Gastroesophageal sphincter (tissue), 4 donors: ENCODE measurements at regions not wholly inside any gene's neighbourhood (a gene's known extent, or its start where the extent isn't known, plus 50 kb on each side); places are given as distances from the start of the nearest gene placed in this dataset.

Experiments
- ATAC-seq: fragments of 150-250 bp; one replicate; pipeline ENCODE4 v1.9.1; 2016; ENCODE audit warnings: mild to moderate bottlenecking, moderate library complexity
- H3K27ac ChIP-seq, 4 donors: fragments of 200-600 bp; sonication (generic) in 3 of 4; 1 replicate in 3 of 4; 2 replicates in 1 of 4; pipeline ENCODE4 v1.5.1; 2016 to 2019
- H3K27me3 ChIP-seq: fragments of 200-600 bp; sonication (generic); one replicate; pipeline ENCODE4 v1.5.1; 2019
- H3K36me3 ChIP-seq, 2 donors: fragments of 200-600 bp; sonication (generic); one replicate each; pipeline ENCODE4 v1.5.1; 2019; ENCODE audit warnings: control low read depth in 1 of 2
- H3K4me1 ChIP-seq, 3 donors: fragments of 200-600 bp; sonication (generic); 1 replicate in 2 of 3; 2 replicates in 1 of 3; pipeline ENCODE4 v1.5.1; 2016 to 2019; ENCODE audit warnings: control low read depth in 2 of 3
- H3K4me3 ChIP-seq, 2 donors: fragments of 200-600 bp; sonication (generic); one replicate each; pipeline ENCODE4 v1.5.1; 2019; ENCODE audit warnings: mild to moderate bottlenecking in 1 of 2, moderate library complexity in 1 of 2
- H3K9me3 ChIP-seq, 3 donors: fragments of 200-600 bp; sonication (generic); one replicate each; pipeline ENCODE4 v1.5.1; 2017 to 2019; ENCODE audit warnings: control low read depth in 2 of 3
- EP300 ChIP-seq: sonication (generic); formaldehyde crosslinking; IDR thresholded peaks from one replicate; pipeline ENCODE4 v1.6.1; 2017; ENCODE audit warnings: antibody characterized with exemption, mild to moderate bottlenecking
- POLR2A ChIP-seq, 2 donors: fragments of 450-650 bp; IDR thresholded peaks; one replicate each; pipeline ENCODE4 v1.6.1; 2017; ENCODE audit warnings: antibody characterized with exemption in 2 of 2, mild to moderate bottlenecking in 2 of 2, moderate library complexity in 1 of 2
- POLR2AphosphoS5 ChIP-seq: sonication (generic); formaldehyde crosslinking; IDR thresholded peaks from one replicate; pipeline ENCODE4 v1.6.1; 2017; ENCODE audit warnings: antibody characterized with exemption
- WGBS, 2 donors: methylation state at CpG; one replicate each; pipeline ENCODE4 v1.1.5; 2018; ENCODE audit warnings: low coverage in 1 of 2; 5-methylcytosine and 5-hydroxymethylcytosine counted together
- TF ChIP-seq, protein P1 (sequence below), 4 experiments: fragments of 200-600 bp in 2 of 4; fragments of 450-650 bp in 2 of 4; sonication (generic) in 1 of 4; IDR thresholded peaks; one replicate each; pipeline ENCODE4 v1.5.1; 2017 to 2019; ENCODE audit warnings: antibody characterized with exemption in 4 of 4, mild to moderate bottlenecking in 2 of 4, moderate library complexity in 2 of 4

DNA sequence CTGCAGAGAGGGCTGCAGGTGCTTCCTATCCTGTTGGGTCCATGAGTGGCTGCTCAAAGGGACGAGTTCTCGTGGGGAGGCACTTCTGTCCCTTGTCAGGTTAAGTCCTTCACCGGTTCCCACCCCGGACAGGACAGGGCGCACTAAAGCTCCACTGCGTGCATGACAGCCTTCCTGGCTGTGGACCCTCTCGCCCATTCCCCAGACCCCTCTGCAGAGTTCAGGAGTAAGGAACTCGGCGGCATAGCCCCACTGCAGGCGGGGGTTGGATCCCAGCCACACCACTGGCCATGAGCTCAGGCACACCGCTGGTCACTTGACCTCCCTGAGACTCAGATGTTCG lies 147.5 kb upstream of the ID2 start:
- ATAC-seq, result no peak
- Histone ChIP-seq H3K4me3 (no peak overlapping the region), H3K27me3 (no peaks in the 10 kb centered on the region), H3K4me1 (peaks cover 0 to 49% (median 16%) of the 10 kb centered on the region in 3 donors), H3K9me3 (peaks cover 0 to 17% (median 0%) of the 10 kb centered on the region in 3 donors), H3K27ac (peak overlapping the region in 3 of 4 donors; percentile 0 to 56 (median 45)), H3K36me3 (no peaks in the 10 kb centered on the region)
- TF ChIP-seq, protein P1, sequence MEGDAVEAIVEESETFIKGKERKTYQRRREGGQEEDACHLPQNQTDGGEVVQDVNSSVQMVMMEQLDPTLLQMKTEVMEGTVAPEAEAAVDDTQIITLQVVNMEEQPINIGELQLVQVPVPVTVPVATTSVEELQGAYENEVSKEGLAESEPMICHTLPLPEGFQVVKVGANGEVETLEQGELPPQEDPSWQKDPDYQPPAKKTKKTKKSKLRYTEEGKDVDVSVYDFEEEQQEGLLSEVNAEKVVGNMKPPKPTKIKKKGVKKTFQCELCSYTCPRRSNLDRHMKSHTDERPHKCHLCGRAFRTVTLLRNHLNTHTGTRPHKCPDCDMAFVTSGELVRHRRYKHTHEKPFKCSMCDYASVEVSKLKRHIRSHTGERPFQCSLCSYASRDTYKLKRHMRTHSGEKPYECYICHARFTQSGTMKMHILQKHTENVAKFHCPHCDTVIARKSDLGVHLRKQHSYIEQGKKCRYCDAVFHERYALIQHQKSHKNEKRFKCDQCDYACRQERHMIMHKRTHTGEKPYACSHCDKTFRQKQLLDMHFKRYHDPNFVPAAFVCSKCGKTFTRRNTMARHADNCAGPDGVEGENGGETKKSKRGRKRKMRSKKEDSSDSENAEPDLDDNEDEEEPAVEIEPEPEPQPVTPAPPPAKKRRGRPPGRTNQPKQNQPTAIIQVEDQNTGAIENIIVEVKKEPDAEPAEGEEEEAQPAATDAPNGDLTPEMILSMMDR (IDR thresholded peaks at IDR 0.05), result no peak
- no peak for TF ChIP-seq EP300
- no peak for TF ChIP-seq POLR2A (IDR thresholded peaks at IDR 0.05)
- no peak for TF ChIP-seq POLR2AphosphoS5
- no CpG with 5 or more reads among the region's 12 CpGs for WGBS, 2 donors

DNA sequence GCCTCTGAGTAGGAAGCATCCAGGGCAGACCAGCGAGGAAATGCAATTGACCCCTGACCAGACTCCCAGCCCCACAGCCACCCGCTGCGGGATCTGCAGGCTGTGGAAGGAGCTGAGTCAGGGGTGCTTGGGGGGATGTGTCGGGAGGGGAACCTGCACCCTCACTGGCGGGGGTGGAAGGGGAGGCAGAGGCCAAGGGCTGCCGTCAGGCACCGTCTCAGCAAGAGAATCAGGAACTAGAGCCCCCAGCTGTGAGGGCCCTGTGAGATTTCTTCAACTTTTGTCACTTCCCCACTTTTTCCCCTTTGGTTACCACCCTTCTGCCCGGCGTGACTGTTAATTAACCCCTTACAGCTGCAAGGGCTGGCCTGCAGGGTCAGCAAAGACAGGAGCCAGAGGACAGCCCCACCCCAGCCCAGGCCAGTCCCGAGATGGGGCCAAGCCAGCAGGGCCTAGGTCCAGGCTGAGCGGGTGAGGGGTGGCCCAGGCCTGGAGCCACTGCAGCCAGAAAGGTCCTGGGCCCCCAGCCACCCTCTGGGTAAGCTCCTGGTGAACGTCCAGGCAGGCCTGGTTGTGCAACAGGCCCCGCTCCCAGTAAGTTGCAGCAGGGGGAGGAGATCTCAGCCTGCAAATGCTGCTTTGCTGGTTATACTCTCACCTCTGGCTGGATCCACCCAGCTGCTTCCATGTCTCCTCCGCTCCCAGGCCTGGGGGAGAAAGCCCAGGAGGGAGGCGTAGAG lies 147.0 kb upstream of the ID2 start:
- Histone ChIP-seq H3K4me1 (peaks cover 0 to 55% (median 16%) of the 10 kb centered on the region in 3 donors), H3K36me3 (no peaks in the 10 kb centered on the region), H3K4me3 (no peak overlapping the region), H3K9me3 (peaks cover 0 to 17% (median 0%) of the 10 kb centered on the region in 3 donors), H3K27ac (peak overlapping the region in 3 of 4 donors; percentile 21 to 56 (median 45)), H3K27me3 (no peaks in the 10 kb centered on the region)
- peak; percentile 74 for ATAC-seq
- TF ChIP-seq EP300 (no peak), POLR2A (IDR thresholded peaks at IDR 0.05) (no peak), POLR2AphosphoS5 (no peak)
- TF ChIP-seq, protein P1 (IDR thresholded peaks at IDR 0.05), result no peak
- 50% methylated on average over 2 of the region's 15 CpGs; no CpG with 5 or more reads in 1 of the 2 donors for WGBS, 2 donors

DNA sequence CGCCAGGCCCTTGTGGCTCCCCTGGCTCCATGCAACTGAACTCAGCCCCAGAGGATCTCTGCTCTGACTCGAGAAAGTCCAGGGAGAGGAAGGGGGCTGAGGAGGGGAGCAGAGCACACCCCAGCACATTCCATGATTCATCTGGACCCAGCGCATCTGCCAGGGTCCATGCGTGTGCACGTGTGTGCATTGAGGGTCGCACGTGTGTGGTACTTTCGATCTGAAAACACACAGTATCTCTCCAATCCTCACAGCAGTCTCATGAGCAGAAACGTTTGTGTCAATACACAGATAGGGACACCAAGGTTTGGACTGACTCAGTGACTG lies 146.4 kb upstream of the ID2 start:
- peak; percentile 12 for ATAC-seq
- peak overlapping the region in 3 of 4 donors; percentile 21 to 56 (median 45) for H3K27ac ChIP-seq
- H3K4me1 ChIP-seq, result peaks cover 0 to 58% (median 16%) of the 10 kb centered on the region in 3 donors
- peaks cover 0 to 17% (median 0%) of the 10 kb centered on the region in 3 donors for H3K9me3 ChIP-seq
- 47 to 60% methylated on average over 2 to 7 of the region's 9 CpGs for WGBS, 2 donors
- H3K36me3 ChIP-seq, result no peaks in the 10 kb centered on the region
- no peak for TF ChIP-seq POLR2AphosphoS5
- TF ChIP-seq, protein P1 (IDR thresholded peaks at IDR 0.05), result no peak
- TF ChIP-seq POLR2A (IDR thresholded peaks at IDR 0.05), result no peak
- no peak for TF ChIP-seq EP300
- H3K4me3 ChIP-seq, result no peak overlapping the region
- no peaks in the 10 kb centered on the region for H3K27me3 ChIP-seq

DNA sequence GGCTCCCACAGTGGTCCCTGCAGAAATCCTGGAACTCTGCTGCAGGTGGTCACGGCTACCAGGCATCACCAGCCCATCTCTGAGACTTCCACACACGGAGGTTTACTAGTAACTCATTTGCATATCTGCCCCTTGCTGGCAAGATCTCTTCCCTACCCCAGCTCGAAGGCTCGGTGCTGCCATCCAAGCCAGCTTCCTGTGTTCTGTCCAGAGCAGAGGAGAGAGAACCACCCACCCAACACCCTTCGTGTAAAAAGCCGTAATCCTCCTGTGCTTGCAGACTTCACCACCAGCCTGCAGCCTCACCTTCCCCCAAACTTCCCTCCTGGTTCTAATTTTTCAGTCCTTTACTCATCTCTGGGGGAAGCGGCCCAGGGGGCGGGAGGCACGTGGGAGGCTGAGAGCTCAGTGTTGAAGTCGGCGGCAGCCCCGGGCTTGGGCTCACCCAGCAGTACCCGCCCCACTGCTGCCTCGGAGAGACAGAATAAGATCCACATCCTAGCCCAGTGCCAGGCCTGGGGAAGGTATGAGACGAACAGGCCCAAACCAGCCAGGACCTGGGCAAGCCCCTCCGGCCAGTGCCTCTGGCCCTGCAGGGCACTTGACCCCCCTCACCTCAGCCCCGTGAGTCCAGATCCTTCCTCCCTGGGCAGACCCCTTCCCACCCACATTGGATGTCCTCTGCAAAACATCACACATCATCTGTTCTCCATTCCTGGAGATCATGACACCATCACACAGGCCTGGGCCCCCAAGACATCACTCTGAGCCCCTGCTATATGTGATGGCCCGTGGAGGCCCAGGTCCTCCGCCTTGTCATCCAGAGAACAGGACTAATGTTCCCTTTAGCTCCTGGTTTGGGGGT lies 145.8 kb upstream of the ID2 start:
- H3K9me3 ChIP-seq, result peaks cover 0 to 12% (median 0%) of the 10 kb centered on the region in 3 donors
- 72 to 73% methylated on average over 6 to 7 of the region's 19 CpGs for WGBS, 2 donors
- ATAC-seq, result no peak
- TF ChIP-seq, protein P1 (IDR thresholded peaks at IDR 0.05), result no peak
- TF ChIP-seq POLR2A (IDR thresholded peaks at IDR 0.05) (no peak), EP300 (no peak), POLR2AphosphoS5 (no peak)
- peak overlapping the region in 3 of 4 donors; percentile 21 to 56 (median 45) for H3K27ac ChIP-seq
- no peak overlapping the region for H3K4me3 ChIP-seq
- no peaks in the 10 kb centered on the region for H3K36me3 ChIP-seq
- peaks cover 0 to 58% (median 16%) of the 10 kb centered on the region in 3 donors for H3K4me1 ChIP-seq
- H3K27me3 ChIP-seq, result no peaks in the 10 kb centered on the region
